Activated CD4-positive, alpha-beta T cell treated with anti-CD3 and anti-CD28 coated beads, Interleukin-2, Interleukin-4, amounts not matched to agents 100 ng/mL and 50 ng/mL, durations not matched to agents 16 hours and 8 hours (primary cell): ENCODE measurements at regions not wholly inside any gene's neighbourhood (a gene's known extent, or its start where the extent isn't known, plus 50 kb on each side); places are given as distances from the start of the nearest gene placed in this dataset.

Experiments used
- DNase-seq: peaks from one replicate; pipeline ENCODE4 v3.0.0-alpha.2; 2020; ENCODE audit warnings: low spot score

DNA sequence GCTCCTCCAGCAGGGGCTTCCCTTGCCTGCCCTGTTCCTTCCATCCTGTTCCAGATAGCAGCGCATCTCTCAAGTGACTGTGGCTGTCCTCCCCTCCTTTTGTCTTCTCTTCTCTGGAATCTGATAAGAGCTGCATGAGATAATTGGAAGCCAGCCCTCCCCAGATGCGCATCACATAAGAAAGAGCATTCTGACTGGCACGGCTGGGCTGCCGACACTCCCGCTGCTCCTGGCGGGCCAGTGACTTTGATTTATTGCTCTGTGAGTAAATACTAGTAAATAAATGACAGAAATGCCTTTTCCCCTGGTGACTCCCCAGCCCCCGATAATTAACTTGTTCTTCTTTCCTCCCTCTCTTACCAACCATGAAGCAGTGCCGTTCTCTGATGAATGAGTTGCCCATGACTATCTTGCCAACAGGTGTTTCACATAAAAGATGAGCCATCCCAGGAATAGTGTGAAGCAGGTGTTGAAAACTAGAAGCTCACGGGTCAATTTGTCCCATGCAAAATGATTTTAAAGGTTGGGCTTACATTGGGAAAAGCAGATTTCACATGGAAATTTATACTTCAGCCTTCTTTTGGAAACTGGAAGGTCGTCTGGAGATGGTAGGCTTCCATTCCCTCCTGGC is 212.3 kb downstream of the ERCC6L2 start:
- DNase-seq, result no peak

DNA sequence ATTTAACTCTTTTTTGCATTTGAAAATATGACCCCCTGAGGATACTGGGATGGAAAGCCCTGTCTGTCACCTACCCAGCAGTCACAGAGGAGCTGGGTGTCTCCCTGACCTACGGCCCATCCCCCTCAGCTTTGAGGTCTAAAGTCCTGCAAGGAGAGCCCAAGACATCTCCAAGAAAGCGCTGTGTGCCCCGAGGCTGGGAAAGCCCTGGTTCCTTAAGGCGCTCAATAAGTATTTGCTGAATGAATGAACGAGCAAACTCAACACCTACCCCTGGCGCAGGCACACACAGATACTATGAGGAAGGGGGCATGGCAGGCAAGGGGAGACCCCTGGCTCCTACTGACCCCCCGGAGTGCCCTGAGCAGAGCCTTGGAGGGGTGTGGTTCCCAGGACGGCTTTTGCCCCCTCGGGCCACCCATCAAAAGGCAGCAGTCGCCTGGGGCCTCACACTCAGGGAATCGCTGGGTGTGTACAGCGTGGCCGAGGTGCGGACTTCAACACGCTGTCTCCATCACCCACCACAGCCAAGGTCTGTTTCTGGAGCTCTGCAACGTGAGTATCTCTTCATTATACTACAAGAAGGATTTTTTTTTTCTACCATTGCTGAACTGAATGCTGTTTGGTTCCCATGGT is 211.6 kb downstream of the ERCC6L2 start:
- no peak for DNase-seq

DNA sequence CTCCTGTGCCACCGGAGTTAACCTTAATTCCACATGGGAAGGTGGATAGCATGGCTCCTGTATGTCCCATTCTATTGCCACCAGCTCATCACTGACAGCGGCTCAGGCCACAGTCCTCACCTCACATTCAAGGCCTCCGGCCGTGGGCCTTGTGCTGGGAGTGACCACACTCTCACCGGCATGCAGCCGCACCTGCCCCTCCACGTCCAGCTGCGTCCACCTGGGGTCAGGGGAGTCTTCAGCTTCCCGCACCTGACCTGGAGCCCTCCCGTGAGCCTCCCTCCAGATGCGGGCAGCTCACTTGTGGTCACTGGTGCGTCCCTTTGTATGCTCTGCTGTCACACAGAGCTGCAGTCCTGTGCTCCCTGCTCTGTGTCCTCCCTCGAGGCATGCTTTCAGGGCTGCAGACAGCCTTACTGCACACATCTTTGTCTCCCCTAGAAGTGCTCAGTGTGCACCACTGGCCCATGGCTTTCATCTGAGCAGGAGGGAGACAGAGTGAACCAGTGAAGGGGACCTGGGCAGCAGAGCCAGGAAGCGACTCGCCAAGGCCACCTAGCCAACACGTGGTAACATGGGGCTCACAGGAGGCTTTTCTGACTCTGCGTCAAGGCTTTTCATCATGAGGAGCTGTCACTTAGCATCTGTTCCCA is 210.1 kb downstream of the ERCC6L2 start:
- no peak for DNase-seq

DNA sequence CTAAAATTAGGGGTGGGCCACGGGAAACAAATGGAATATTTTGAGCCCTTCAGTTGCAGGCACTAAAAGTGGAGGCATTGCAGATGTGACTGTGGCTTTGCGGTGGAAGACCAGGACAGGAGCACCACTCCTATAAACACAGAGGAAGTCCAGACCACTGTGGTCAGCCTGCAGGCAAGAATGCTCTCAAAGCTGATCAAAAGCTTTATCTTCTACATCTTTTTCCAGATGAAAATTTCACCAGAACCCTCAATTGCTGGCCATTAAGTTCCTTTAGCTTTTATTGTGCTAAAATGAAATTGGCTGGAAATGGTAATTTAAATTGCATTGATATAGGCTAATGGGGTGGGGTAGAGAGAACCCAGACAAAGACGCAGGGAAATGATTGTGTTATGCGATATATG is 208.8 kb downstream of the ERCC6L2 start:
- no peak for DNase-seq

DNA sequence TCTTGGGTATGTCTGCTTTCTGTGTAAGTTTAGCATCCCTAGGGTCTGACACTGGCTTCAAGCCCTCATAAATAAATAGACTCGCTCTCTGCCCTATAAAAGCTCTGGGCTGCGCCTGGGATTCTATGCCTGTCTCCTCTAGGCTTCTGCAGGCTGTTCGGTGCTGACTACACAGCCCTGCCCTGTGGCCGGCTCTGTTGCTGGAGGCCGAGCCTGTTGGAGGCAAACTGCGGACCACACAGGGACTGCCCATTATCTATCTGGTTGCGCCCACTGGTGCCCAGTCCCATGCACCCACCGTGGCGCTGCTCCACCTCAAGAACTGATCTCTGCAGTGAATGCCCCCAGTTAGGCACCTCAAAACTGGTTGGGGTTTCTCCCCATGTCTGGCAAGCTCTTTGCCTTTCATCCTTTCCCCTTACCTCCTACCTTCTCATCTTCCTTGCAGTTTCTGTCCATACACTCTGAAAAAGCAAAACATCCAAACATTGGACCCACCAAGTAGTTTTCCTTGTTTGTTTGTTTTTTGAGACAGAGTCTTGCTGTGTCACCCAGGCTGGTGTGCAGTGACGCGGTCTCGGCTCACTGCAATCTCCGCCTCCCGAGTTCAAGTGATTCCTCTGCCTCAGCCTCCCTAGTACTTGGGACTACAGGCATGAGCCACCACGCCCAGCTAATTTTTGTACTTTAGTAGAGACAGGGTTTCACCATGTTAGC is 207.2 kb downstream of the ERCC6L2 start:
- no peak for DNase-seq

DNA sequence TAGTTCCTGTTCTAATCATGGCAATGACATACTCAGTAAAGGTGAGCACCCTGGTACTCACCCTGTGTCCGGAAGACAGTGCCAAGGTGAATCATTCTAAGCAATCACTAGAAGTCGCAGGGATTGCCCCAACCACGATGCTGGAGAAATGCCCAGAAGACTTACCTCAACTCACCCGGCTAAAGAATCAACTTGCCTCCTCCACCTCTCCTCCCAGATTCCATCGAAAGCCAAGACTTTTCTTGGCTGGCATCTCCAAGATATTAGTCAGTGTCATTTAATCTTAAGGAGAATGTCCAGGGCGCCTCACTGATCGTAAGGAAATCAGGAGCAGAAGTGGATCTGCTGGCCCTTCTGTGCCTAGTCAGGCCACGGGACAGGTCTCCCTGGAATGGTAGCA is 204.9 kb downstream of the ERCC6L2 start:
- DNase-seq, result no peak

DNA sequence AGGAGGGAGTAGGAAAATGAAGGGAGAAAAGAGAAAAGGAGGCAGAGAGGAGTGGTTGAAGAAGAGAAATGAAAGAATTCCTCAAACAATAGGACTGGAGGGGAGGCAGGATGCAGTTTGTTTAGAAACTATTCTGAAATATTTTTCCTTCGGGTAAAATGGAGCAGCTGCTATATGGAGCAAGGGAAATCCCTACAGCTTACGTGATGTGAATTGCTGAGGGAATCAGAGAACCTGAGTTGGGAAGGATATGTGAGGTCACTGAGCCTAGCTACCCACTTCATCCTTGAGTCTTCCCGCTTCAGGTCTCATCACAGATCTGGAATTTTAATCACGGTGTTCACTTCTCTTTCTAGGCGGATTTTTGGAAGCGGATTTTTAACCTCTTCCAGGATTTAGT is 204.3 kb downstream of the ERCC6L2 start:
- DNase-seq, result no peak

DNA sequence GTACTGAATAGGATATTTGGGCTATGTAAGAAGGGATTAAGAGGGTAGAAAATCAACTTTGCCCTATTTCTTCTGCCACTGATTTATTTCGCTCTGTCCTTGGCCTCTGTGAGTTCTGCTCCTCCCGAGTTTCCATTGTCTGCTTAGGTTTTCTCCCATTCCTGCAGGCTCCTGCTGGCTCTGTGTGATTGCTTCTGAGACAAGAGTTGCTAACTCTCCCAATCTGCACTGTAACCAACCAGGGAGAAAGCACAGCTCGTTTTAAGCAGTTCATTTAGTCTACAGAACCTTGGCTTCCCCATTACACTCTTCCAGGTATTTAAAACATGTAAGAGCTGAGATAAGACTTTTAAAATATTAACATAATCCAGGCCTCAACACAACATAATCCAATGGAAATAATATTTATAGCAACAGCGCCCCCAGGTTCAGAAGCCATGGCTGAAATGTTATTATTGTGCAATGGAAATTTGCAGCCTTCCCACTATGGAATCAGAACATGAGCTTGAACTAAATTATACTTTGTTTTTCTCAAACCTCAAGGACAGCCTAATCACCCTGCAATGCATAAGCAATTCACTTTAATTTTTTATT is 203.5 kb downstream of the ERCC6L2 start:
- no peak for DNase-seq

DNA sequence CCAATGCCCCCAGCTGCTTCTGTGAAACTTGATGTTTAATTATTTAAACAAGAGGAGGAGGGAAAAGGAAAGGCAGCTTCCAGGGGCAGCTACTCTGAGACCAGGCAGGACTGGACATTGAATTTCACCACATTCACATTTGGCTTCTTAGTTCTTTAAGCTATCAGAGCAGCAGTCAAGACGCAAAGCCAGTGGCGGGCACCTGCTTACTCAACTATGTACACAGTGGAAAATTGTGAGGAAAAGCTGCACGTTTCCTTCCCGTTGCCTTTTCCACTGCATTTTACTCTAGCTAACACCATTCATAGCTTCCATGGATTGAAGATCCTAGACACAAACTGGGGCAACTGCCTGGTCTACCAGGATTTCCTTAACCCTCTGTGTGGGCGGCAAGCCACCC is 200.3 kb downstream of the ERCC6L2 start:
- DNase-seq, result no peak

DNA sequence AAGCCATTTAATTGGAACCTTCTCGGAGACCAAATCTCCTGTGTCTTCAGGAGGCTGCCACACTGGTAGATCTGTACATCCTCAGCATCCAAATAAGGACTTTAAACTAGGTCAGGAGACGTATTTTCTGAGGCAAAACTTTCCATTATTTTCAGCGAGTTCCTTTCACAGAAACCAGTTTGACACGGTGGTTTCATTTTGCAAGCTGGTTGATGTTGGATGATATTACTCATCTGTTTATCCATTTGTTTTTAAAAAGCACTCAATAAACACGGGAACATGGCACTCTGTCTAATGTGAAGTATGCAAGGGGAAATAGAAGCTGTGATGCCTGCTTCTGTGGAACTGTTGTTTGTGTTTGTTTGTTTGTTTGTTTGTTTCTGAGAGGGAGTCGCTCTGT is 199.6 kb downstream of the ERCC6L2 start:
- DNase-seq, result no peak

DNA sequence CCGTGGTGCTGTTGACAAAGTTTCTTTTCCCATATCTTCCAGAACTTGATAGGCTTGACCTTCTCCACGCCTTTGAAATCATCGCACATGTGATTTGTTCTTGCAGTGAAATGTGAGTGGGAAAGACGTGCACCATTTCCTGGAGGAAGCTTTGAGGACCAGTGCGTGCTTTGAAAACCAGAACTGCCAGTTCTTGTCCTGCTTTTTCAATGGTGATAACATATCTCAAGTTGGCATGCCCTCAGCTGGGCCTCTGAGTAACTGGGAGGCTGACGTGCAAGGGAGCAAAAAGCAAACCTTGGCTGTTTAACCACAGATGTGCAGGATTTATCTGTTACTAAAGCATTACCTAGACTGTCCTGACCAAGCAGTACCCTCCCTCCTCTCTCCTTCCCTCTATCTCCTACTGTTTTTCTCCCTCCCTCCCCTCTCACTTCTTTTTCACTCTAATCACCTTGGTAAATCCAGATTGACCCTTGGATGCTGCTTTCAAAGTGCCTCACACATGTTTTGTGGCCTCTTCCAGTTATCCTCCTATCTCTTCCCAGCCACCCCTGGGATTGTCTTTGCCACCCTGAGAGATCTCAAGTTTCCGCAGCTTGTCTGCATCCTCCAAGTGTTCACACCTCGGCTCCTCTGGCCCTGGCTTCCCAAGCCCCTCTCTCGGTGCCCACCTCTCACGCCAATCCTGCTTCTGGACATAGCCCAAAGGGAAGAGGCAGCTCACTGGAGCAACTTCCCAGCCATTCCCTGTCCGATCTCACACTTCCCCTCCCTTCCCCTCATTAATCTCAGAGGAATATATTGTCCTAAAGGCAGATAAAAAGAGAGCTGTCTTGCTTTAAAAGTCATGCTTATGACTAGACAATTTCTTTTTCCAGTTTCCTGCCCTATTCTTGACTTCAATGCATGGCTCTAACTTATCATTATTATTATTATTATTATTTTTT is 198.3 kb downstream of the ERCC6L2 start:
- DNase-seq, result no peak

DNA sequence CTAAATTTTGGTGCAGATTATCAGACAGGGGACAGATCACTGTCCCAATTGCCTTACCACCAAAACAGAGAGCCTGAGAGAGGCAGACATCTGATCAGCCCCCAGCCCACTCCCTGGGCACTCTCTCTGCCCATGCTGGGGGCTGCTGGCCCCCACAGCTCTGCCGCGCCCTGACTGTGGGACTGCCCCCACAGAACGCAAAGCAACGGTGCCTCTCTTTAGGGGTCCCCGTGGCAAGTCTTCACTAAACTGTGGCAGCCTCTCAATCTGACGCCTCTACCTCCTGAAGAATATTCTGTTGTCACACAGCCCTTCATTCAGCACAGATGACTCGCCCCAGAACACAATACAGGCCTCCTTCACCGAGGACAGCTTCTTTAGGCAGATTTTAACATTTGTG is 197.4 kb downstream of the ERCC6L2 start:
- no peak for DNase-seq

DNA sequence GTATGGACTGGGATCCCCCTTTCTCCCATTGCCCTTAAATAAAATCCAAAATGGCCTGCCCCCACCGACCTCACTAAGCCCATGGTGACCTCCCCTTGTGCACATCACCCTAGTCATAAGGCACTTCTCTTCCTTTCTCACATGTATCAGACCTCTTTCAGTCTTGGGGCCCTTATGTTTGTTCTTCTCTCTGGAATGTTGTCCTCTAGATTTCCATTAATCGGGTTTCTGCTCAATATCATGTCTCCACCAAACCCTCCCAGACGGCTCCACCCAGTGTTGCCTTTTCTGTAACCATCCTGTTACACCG is 196.3 kb downstream of the ERCC6L2 start:
- no peak for DNase-seq

DNA sequence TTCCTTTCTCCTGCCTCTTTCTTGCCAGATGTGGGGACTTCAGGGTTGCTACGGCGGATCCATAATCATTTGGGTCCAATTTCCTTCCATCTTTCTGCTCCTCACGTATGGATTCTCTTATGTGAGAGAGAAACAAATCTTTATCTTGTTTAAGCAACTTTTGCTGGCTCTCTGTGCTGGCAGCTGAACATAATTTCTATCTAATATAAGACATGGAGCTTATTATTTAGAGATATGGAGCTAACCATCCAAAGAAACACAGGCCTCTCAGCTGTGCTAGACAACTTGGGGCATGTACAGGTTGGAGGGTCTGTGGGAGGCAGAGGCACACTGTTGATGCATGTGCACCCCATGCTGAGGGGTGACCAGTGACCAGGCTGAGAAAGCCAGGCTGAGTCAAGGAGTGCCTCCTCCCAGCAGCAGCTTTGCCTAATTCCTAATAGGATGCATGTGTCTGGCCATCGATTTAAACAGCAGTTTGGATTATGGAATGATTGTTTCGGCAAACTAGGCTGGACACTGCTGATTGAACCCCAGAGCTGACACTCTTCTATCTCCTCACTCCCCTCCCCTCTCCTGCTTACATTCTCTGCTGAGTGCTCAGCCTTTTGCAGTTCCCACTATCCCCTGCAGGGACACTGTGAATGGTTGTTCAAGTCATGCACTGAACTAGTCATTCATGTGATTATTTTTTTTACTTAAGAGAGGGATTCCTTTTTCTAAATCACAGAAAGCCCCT is 195.8 kb downstream of the ERCC6L2 start:
- peak; percentile 26 for DNase-seq

DNA sequence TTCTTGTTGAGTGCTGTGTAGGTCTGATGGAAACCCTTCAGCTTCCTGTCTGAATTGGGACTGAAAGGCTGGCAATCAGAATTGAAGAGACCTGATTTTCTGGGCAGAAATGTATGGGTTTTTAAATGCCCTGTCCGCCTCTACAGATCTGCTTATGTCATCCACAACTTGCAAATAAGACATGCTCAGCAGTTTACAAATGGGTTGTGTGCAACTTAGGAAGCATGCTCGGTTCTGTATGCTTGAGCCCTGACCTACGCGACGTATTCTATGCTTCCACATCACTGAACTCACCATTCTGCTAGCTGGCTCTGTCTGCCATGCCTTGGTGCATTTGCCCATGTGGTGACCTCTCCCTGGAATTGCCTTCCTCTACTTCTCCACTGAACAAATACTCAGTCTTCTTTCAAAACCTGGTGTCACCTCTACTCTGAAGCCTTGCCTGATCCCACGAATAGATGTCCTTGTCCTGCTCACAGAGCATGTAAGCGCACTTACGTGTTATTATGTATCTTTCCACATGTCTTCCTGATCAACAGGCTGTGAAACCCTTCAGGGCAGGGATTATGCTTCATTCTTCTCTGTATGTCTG is 194.2 kb downstream of the ERCC6L2 start:
- no peak for DNase-seq

DNA sequence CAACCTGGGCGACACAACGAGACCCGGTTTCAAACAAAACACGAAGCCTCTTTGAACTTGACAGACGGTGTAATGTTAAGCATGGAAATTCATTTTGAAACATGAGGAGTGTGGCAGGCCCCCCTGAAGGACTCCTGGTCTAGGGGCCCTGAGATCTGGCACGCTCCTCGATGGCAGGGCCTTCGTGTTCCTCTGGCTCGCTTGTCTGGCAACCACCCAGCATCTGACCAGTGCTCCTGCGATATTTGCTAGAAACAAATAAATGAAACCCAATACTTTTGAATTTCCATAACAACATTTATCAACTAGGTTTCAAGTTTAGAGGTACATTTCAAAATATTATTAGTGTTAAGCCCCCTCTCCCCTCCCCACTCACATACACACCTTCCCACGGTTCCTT is 193.0 kb downstream of the ERCC6L2 start:
- no peak for DNase-seq

DNA sequence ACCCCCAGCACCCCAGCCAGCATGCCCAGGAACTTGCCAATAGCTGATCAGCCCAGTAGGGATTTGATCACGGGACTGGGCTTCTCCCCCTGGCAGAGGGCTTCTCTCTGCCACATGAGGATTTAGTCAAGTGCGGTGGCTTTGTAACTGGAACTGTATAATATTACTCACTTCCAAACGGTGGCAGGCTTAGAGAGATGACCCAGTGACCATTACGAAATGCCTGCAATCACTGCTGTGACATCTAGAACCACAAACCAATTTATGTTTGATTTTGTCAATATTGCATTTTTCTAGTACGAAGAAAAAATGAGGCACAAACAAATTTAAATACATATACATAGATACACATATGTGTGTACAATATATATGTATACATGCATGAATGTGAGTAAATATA is 192.1 kb downstream of the ERCC6L2 start:
- DNase-seq, result no peak

DNA sequence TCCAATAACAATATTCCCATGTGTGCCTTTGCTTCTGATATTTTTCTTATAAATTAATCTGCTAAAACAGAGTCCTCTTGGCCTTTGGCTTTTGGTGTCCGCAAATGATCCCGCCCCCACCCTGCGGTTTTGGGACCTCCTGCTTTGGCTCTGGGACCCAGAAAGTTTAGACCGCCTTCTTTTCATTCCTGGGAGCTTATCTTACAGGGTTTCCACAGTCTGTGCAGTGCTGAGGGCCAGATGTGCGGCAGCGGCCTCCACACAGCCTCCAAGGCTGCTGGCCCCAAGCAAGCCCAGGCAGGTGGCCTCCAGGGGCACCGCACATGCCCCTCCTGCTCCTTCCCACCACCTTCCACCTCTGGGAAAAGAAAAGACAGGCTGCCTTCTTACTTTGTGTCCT is 191.5 kb downstream of the ERCC6L2 start:
- no peak for DNase-seq

DNA sequence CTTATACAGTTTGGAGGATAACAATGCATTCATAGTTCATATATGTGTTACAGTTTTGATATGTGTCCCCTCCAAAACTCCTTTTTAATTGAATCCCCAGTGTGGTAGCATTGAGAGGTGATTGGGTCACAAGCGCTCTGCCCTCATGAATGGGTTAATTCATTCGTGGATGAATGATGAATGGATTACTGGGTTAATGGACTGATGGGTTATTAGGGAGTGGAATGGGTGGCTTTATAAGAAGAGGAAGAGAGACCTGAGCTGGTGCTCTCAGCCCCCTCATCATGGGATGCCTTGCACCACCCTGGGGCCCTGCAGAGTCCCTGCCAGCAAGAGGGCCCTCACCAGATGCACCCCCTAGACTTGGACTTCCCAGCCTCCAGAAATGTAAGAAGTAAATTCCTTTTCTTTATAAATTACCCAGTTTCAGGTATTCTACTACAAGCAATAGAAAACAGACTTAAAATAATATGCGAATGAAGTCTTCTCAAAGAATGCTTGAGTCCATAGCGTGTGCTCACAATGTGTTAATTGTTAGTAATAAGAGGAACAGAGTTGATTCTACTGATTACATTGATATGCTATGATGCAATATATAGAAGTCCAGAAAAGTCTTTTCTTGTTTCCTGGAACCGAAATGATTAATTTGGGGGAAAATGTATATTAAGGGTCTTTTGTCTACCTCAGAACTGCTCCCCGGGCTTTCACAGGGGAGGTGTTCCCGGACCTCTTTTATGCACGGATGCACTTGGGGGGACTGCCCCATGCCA is 190.2 kb downstream of the ERCC6L2 start:
- DNase-seq, result no peak
